RWPE2 (cell line): ENCODE measurements at regions not wholly inside any gene's neighbourhood (a gene's known extent, or its start where the extent isn't known, plus 50 kb on each side); places are given as distances from the start of the nearest gene placed in this dataset.

Experiments used
- ATAC-seq: fragments of 200-7000 bp; cut with Tn5 transposase; 3 replicates; pipeline ENCODE4 v1.9.1; 2021; ENCODE audit warnings: low read depth
- DNase-seq: peaks from one replicate; pipeline ENCODE4 v3.0.0-alpha.2; 2020; ENCODE audit warnings: low spot score
- H3K27ac ChIP-seq: fragments of 450-650 bp; 2 replicates; pipeline ENCODE4 v1.5.1; 2017; ENCODE audit warnings: mild to moderate bottlenecking; ENCODE audit not compliant: poor library complexity, severe bottlenecking
- H3K27me3 ChIP-seq: fragments of 250-450 bp; sonication (Bioruptor Pico); 2 replicates; pipeline ENCODE4 v1.5.1; 2021; ENCODE audit warnings: mild to moderate bottlenecking, moderate library complexity; ENCODE audit not compliant: insufficient read depth, poor library complexity, severe bottlenecking
- H3K36me3 ChIP-seq: fragments of 250-450 bp; sonication (Bioruptor Pico); 2 replicates; pipeline ENCODE4 v1.5.1; 2020; ENCODE audit warnings: low read depth, mild to moderate bottlenecking, moderate library complexity
- H3K4me1 ChIP-seq: fragments of 250-450 bp; sonication (Bioruptor Pico); 2 replicates; pipeline ENCODE4 v1.5.1; 2021; ENCODE audit warnings: mild to moderate bottlenecking, moderate library complexity; ENCODE audit not compliant: insufficient read depth, poor library complexity, severe bottlenecking
- H3K4me3 ChIP-seq: fragments of 250-450 bp; sonication (Bioruptor Pico); 2 replicates; pipeline ENCODE4 v1.5.1; 2021; ENCODE audit warnings: mild to moderate bottlenecking, moderate library complexity; ENCODE audit not compliant: severe bottlenecking
- H3K9me3 ChIP-seq: fragments of 250-450 bp; sonication (Bioruptor Pico); 2 replicates; pipeline ENCODE4 v1.5.1; 2021; ENCODE audit warnings: mild to moderate bottlenecking, moderate library complexity; ENCODE audit not compliant: severe bottlenecking
- CTCF ChIP-seq: fragments of 450-650 bp; IDR thresholded peaks from one replicate; pipeline ENCODE4 v1.5.1; 2017; ENCODE audit warnings: mild to moderate bottlenecking, moderate library complexity; ENCODE audit not compliant: poor library complexity, severe bottlenecking

GRCh38 chr9:79237861-79238260, 333.9 kb upstream of the TLE4 start:
- TF ChIP-seq CTCF = no peak
- no peaks in the 10 kb centered on the region for H3K9me3 ChIP-seq
- no peak overlapping the region for H3K4me3 ChIP-seq
- H3K27ac ChIP-seq = no peak overlapping the region
- DNase-seq (no peak), ATAC-seq (no peak)
- H3K27me3 ChIP-seq = no peaks in the 10 kb centered on the region
- H3K4me1 ChIP-seq = no peaks in the 10 kb centered on the region
- no peaks in the 10 kb centered on the region for H3K36me3 ChIP-seq

- DNase-seq = no peak
- H3K27me3 ChIP-seq = peaks cover 4% of the 10 kb centered on the region
- H3K9me3 ChIP-seq = no peaks in the 10 kb centered on the region
- H3K27ac ChIP-seq = no peak overlapping the region
- no peaks in the 10 kb centered on the region for H3K4me1 ChIP-seq
- no peak overlapping the region for H3K4me3 ChIP-seq
- H3K36me3 ChIP-seq = no peaks in the 10 kb centered on the region
- no peak for TF ChIP-seq CTCF
- no peak for ATAC-seq
Measured at GRCh38 chr9:79240774-79241173, 331.0 kb upstream of the TLE4 start.

- no peak for TF ChIP-seq CTCF
- H3K9me3 ChIP-seq = no peaks in the 10 kb centered on the region
- ATAC-seq = no peak
- no peak for DNase-seq
- H3K4me3 ChIP-seq = no peak overlapping the region
- H3K36me3 ChIP-seq = no peaks in the 10 kb centered on the region
- H3K27ac ChIP-seq = no peak overlapping the region
- peaks cover 4% of the 10 kb centered on the region for H3K27me3 ChIP-seq
- H3K4me1 ChIP-seq = no peaks in the 10 kb centered on the region
Measured at GRCh38 chr9:79242489-79242888, 329.3 kb upstream of the TLE4 start.

- no peaks in the 10 kb centered on the region for H3K4me1 ChIP-seq
- H3K36me3 ChIP-seq = no peaks in the 10 kb centered on the region
- no peak for DNase-seq
- ATAC-seq = no peak
- no peak overlapping the region for H3K4me3 ChIP-seq
- H3K27me3 ChIP-seq = peaks cover 4% of the 10 kb centered on the region
- no peak overlapping the region for H3K27ac ChIP-seq
- no peak for TF ChIP-seq CTCF
- no peaks in the 10 kb centered on the region for H3K9me3 ChIP-seq
Measured at GRCh38 chr9:79246170-79246569, 325.6 kb upstream of the TLE4 start.

- DNase-seq (no peak), ATAC-seq (no peak)
- Histone ChIP-seq H3K27ac (no peak overlapping the region), H3K9me3 (no peaks in the 10 kb centered on the region), H3K4me3 (no peak overlapping the region), H3K4me1 (no peaks in the 10 kb centered on the region), H3K36me3 (no peaks in the 10 kb centered on the region), H3K27me3 (peaks cover 4% of the 10 kb centered on the region)
- TF ChIP-seq CTCF = no peak
Measured at GRCh38 chr9:79247021-79247420, 324.7 kb upstream of the TLE4 start.
